SK-N-SH (cell line): ENCODE measurements at regions not wholly inside any gene's neighbourhood (a gene's known extent, or its start where the extent isn't known, plus 50 kb on each side); places are given as distances from the start of the nearest gene placed in this dataset.

Experiments
- CTCF ChIA-PET: fragments of 300-600, 350-600 bp; formaldehyde crosslinking; extraction: SDS; loops from one replicate; lab custom pipeline; 2021; lab: Yijun Ruan, JAX
- POLR2A ChIA-PET: fragments of 350-600 bp; sonication (Branson Sonifier 250); formaldehyde crosslinking; extraction: SDS; loops from one replicate; lab custom pipeline; 2020; ENCODE audit warnings: antibody characterized with exemption, inconsistent platforms; lab: Yijun Ruan, JAX
- DNase-seq: peaks from one replicate; pipeline ENCODE4 v3.0.0; 2012
- H2AFZ ChIP-seq: fragments of 200-600 bp; sonication (generic); 2 replicates; pipeline ENCODE4 v1.8.1; 2016; ENCODE audit warnings: antibody characterized with exemption, mild to moderate bottlenecking, low read depth
- H3F3A ChIP-seq: fragments of 200-600 bp; sonication (generic); replicated peaks from 2 replicates; pipeline ENCODE3; 2016; ENCODE audit warnings: antibody characterized with exemption, mild to moderate bottlenecking; ENCODE audit not compliant: insufficient read depth
- H3K27ac ChIP-seq, 2 experiments: fragments of 200-500 bp in 1 of 2; fragments of 200-600 bp in 1 of 2; sonication (Bioruptor generic) in 1 of 2; sonication (generic), shearing (Covaris generic) in 1 of 2; 2 replicates each; pipeline versions ENCODE4 v1.5.1 to v1.6.1; 2014 to 2016; ENCODE audit warnings: low read depth in 2 of 2, inconsistent platforms in 1 of 2, low read length in 1 of 2, mild to moderate bottlenecking in 1 of 2, mixed read lengths in 1 of 2
- H3K27me3 ChIP-seq: fragments of 200-600 bp; sonication (generic), shearing (Covaris generic); 2 replicates; pipeline ENCODE4 v1.6.1; 2016; ENCODE audit warnings: mixed run types; ENCODE audit not compliant: insufficient read depth
- H3K36me3 ChIP-seq, 2 experiments: fragments of 200-500 bp in 1 of 2; fragments of 200-600 bp in 1 of 2; sonication (Bioruptor generic) in 1 of 2; sonication (generic) in 1 of 2; replicated peaks in 1 of 2; 2 replicates each; pipeline versions ENCODE3 to v1.5.1; 2014 to 2016; ENCODE audit warnings: low read length in 1 of 2, mild to moderate bottlenecking in 1 of 2; ENCODE audit not compliant: insufficient read depth in 2 of 2, control insufficient read depth in 1 of 2
- H3K4me1 ChIP-seq, 2 experiments: fragments of 200-500 bp in 1 of 2; fragments of 200-600 bp in 1 of 2; sonication (Bioruptor generic) in 1 of 2; sonication (generic), shearing (Covaris generic) in 1 of 2; 2 replicates each; pipeline versions ENCODE4 v1.5.1 to v1.6.1; 2014 to 2016; ENCODE audit warnings: low read depth in 1 of 2, low read length in 1 of 2, mixed run types in 1 of 2; ENCODE audit not compliant: insufficient read depth in 2 of 2, control insufficient read depth in 1 of 2
- H3K4me2 ChIP-seq: fragments of 200-600 bp; sonication (generic), shearing (Covaris generic); 2 replicates; pipeline ENCODE4 v1.6.1; 2017; ENCODE audit warnings: mixed run types
- H3K4me3 ChIP-seq, 2 experiments: fragments of 200-500 bp in 1 of 2; fragments of 200-600 bp in 1 of 2; sonication (Bioruptor generic) in 1 of 2; sonication (generic), shearing (Covaris generic) in 1 of 2; 2 replicates each; pipeline versions ENCODE4 v1.5.1 to v1.8.1; 2014 to 2016; ENCODE audit warnings: low read depth in 2 of 2, inconsistent platforms in 1 of 2, low read length in 1 of 2, mild to moderate bottlenecking in 1 of 2, mixed read lengths in 1 of 2, moderate library complexity in 1 of 2
- H3K79me2 ChIP-seq: fragments of 200-600 bp; sonication (generic); 2 replicates; pipeline ENCODE4 v1.8.1; 2017; ENCODE audit warnings: mild to moderate bottlenecking; ENCODE audit not compliant: insufficient read depth
- H3K9ac ChIP-seq: fragments of 200-600 bp; sonication (generic); 2 replicates; pipeline ENCODE4 v1.6.1; 2017; ENCODE audit warnings: mixed run types
- H3K9me2 ChIP-seq: fragments of 200-600 bp; sonication (generic); 2 replicates; pipeline ENCODE4 v1.6.1; 2017; ENCODE audit warnings: mixed run types
- H3K9me3 ChIP-seq: fragments of 200-600 bp; sonication (generic); 2 replicates; pipeline ENCODE4 v1.6.1; 2017; ENCODE audit warnings: mixed run types, mild to moderate bottlenecking, moderate library complexity
- H4K20me1 ChIP-seq: fragments of 200-600 bp; sonication (generic); 2 replicates; pipeline ENCODE4 v1.6.1; 2017; ENCODE audit warnings: mild to moderate bottlenecking, mixed run types; ENCODE audit not compliant: insufficient read depth
- ELF1 ChIP-seq: IDR thresholded peaks from 2 replicates; pipeline ENCODE4 v1.4.0; 2012
- EP300 ChIP-seq, 2 experiments: IDR thresholded peaks; 2 replicates each; pipeline versions ENCODE4 v1.4.0 to v1.6.1; 2012; ENCODE audit warnings: borderline replicate concordance in 1 of 2, low read depth in 1 of 2, low read length in 1 of 2
- FOSL2 ChIP-seq: IDR thresholded peaks from 2 replicates; pipeline ENCODE4 v1.4.0; 2012; ENCODE audit warnings: low read depth, mild to moderate bottlenecking, moderate library complexity, borderline replicate concordance
- FOXM1 ChIP-seq: IDR thresholded peaks from 2 replicates; pipeline ENCODE4 v1.4.0; 2012; ENCODE audit warnings: low read depth, mild to moderate bottlenecking
- GABPA ChIP-seq: IDR thresholded peaks from 2 replicates; pipeline ENCODE4 v1.4.0; 2012; ENCODE audit warnings: low read depth, mild to moderate bottlenecking
- MXI1 ChIP-seq: IDR thresholded peaks from 2 replicates; pipeline ENCODE4 v1.6.1; 2012; ENCODE audit warnings: mild to moderate bottlenecking, low read depth, low read length, improper control_type of control experiment
- NRF1 ChIP-seq: IDR thresholded peaks from 2 replicates; pipeline ENCODE4 v1.6.1; 2012; ENCODE audit warnings: low read depth, mild to moderate bottlenecking, low read length
- POLR2AphosphoS5 ChIP-seq: IDR thresholded peaks from 2 replicates; pipeline ENCODE4 v1.6.1; 2012; ENCODE audit warnings: low read depth, low read length
- RAD21 ChIP-seq: IDR thresholded peaks from 2 replicates; pipeline ENCODE4 v1.6.1; 2012; ENCODE audit warnings: mild to moderate bottlenecking, low read length
- RFX5 ChIP-seq: IDR thresholded peaks from 2 replicates; pipeline ENCODE4 v1.6.1; 2012; ENCODE audit warnings: mild to moderate bottlenecking, improper control_type of control experiment, low read length
- RXRA ChIP-seq: IDR thresholded peaks from 2 replicates; pipeline ENCODE4 v1.4.0; 2012; ENCODE audit warnings: low read depth, mild to moderate bottlenecking, borderline replicate concordance
- SIN3A ChIP-seq: IDR thresholded peaks from 2 replicates; pipeline ENCODE4 v1.6.1; 2012; ENCODE audit warnings: low read depth, mild to moderate bottlenecking, low read length, moderate library complexity, borderline replicate concordance
- SMC3 ChIP-seq: IDR thresholded peaks from 2 replicates; pipeline ENCODE4 v1.6.1; 2012; ENCODE audit warnings: low read depth, low read length, improper control_type of control experiment
- TAF1 ChIP-seq: IDR thresholded peaks from 2 replicates; pipeline ENCODE4 v1.6.1; 2012; ENCODE audit warnings: low read depth, mild to moderate bottlenecking, low read length, moderate library complexity, borderline replicate concordance
- TCF12 ChIP-seq: IDR thresholded peaks from 2 replicates; pipeline ENCODE4 v1.4.0; 2012
- YY1 ChIP-seq: IDR thresholded peaks from 2 replicates; pipeline ENCODE4 v1.4.0; 2012; ENCODE audit warnings: low read depth, mild to moderate bottlenecking
- WGBS: methylation state at CpG from one replicate; pipeline ENCODE4 v1.1.6; 2017; ENCODE audit warnings: low lambda C conversion rate; 5-methylcytosine and 5-hydroxymethylcytosine counted together
- TF ChIP-seq, protein P1 (sequence below): fragments of 150-350 bp; IDR thresholded peaks from 2 replicates; pipeline ENCODE4 v1.6.1; 2016; ENCODE audit warnings: mild to moderate bottlenecking, low read depth, low read length
- TF ChIP-seq, protein P2 (sequence below): fragments of 150-350 bp; IDR thresholded peaks from 2 replicates; pipeline ENCODE4 v1.6.1; 2017; ENCODE audit warnings: antibody characterized with exemption, low read length, low read depth, borderline replicate concordance
- TF ChIP-seq, protein P3 (sequence below): IDR thresholded peaks from 2 replicates; pipeline ENCODE4 v1.6.1; 2012; ENCODE audit warnings: mild to moderate bottlenecking, low read depth, low read length, moderate library complexity
- TF ChIP-seq, protein P4 (sequence below): fragments of 200-600 bp; sonication (generic); IDR thresholded peaks from 2 replicates; pipeline ENCODE4 v1.6.1; 2017; ENCODE audit warnings: antibody characterized with exemption, mild to moderate bottlenecking, moderate library complexity
- TF ChIP-seq, protein P5 (sequence below): IDR thresholded peaks from 2 replicates; pipeline ENCODE4 v1.4.0; 2012; ENCODE audit warnings: low read depth, borderline replicate concordance

DNA sequence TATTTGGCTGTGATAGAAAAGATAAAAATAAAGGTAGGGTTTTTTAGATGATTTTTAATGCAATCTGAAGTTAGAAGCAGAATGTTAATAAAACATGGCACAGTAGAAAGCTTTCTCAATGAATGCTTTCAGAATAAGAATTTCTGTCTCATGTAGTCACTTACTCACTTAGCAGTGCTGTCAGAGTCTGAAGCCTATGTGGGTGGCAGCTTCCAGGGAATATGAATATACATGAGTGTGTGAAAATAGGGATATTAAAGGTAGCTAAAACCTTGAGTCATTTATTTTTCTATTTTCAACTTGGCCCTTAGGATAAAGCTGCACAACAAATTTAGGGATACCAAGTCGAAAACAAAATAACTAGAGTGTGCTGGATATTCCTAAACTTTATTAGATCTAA, 427.9 kb downstream of the AEBP2 start (continued):
- TF ChIP-seq, protein P1, sequence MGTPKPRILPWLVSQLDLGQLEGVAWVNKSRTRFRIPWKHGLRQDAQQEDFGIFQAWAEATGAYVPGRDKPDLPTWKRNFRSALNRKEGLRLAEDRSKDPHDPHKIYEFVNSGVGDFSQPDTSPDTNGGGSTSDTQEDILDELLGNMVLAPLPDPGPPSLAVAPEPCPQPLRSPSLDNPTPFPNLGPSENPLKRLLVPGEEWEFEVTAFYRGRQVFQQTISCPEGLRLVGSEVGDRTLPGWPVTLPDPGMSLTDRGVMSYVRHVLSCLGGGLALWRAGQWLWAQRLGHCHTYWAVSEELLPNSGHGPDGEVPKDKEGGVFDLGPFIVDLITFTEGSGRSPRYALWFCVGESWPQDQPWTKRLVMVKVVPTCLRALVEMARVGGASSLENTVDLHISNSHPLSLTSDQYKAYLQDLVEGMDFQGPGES: no peak
- TF ChIP-seq RXRA (no peak), NRF1 (no peak), ELF1 (no peak), TCF12 (no peak), SIN3A (no peak)
- TF ChIP-seq, protein P2, sequence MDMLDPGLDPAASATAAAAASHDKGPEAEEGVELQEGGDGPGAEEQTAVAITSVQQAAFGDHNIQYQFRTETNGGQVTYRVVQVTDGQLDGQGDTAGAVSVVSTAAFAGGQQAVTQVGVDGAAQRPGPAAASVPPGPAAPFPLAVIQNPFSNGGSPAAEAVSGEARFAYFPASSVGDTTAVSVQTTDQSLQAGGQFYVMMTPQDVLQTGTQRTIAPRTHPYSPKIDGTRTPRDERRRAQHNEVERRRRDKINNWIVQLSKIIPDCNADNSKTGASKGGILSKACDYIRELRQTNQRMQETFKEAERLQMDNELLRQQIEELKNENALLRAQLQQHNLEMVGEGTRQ: no peak

DNA sequence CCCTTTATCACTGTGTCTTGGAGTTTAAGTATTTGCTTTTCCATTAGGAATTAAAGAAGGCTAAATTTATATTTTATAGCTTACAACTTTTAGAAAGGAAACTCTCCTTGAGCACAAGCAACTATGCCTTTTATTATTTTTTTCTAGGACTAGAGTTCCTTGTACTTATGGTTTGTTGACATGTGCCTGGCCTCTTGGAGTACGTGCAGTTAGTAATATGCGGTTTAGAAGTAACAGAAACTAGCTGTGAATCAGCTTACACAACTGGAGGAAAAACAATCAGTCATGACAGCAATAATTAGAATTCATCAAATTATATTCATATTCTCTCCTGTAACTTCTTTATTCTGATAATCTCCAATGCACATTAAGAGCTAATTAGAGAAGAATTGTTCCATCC, 428.7 kb downstream of the AEBP2 start:
- H3K36me3 ChIP-seq: no peaks in the 10 kb centered on the region
- H3K4me1 ChIP-seq: peaks cover 2 to 3% of the 10 kb centered on the region in 2 experiments; a peak in 2 of 4 replicates
- H3K27ac ChIP-seq: no peak overlapping the region
- H2AFZ ChIP-seq: no peak overlapping the region; the same call in 1 of the 2 replicates
- H3K9me3 ChIP-seq: no peaks in the 10 kb centered on the region
- H3K9ac ChIP-seq: no peak overlapping the region
- H3K4me2 ChIP-seq: no peak overlapping the region
- no peaks in the 10 kb centered on the region for H3K79me2 ChIP-seq
- no peak overlapping the region for H3K4me3 ChIP-seq
- ChIA-PET POLR2A (no interaction called here), CTCF (interaction anchor here (1.0 kb wide), 1 partner anchor 26 kb away, joined by 3 read pairs; no protein-coding TSS in a partner anchor)
- H3K27me3 ChIP-seq: no peaks in the 10 kb centered on the region
- H3K9me2 ChIP-seq: no peaks in the 10 kb centered on the region
- H3F3A ChIP-seq: no peaks in the 10 kb centered on the region
- no peak for DNase-seq
- H4K20me1 ChIP-seq: no peaks in the 10 kb centered on the region
- 67% methylated on average over 2 of the region's 2 CpGs for WGBS
- no peak for TF ChIP-seq RAD21
- TF ChIP-seq RXRA: no peak
- TF ChIP-seq EP300 (IDR thresholded peaks at IDR 0.05; ENCODE audit: borderline replicate concordance in 1 of 2, low read depth in 1 of 2, low read length in 1 of 2): no peak
- TF ChIP-seq, protein P3, sequence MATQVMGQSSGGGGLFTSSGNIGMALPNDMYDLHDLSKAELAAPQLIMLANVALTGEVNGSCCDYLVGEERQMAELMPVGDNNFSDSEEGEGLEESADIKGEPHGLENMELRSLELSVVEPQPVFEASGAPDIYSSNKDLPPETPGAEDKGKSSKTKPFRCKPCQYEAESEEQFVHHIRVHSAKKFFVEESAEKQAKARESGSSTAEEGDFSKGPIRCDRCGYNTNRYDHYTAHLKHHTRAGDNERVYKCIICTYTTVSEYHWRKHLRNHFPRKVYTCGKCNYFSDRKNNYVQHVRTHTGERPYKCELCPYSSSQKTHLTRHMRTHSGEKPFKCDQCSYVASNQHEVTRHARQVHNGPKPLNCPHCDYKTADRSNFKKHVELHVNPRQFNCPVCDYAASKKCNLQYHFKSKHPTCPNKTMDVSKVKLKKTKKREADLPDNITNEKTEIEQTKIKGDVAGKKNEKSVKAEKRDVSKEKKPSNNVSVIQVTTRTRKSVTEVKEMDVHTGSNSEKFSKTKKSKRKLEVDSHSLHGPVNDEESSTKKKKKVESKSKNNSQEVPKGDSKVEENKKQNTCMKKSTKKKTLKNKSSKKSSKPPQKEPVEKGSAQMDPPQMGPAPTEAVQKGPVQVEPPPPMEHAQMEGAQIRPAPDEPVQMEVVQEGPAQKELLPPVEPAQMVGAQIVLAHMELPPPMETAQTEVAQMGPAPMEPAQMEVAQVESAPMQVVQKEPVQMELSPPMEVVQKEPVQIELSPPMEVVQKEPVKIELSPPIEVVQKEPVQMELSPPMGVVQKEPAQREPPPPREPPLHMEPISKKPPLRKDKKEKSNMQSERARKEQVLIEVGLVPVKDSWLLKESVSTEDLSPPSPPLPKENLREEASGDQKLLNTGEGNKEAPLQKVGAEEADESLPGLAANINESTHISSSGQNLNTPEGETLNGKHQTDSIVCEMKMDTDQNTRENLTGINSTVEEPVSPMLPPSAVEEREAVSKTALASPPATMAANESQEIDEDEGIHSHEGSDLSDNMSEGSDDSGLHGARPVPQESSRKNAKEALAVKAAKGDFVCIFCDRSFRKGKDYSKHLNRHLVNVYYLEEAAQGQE: no peak
- TF ChIP-seq GABPA: no peak
- TF ChIP-seq, protein P2: no peak
- TF ChIP-seq, protein P1: no peak
- no peak for TF ChIP-seq MXI1
- TF ChIP-seq, protein P4, sequence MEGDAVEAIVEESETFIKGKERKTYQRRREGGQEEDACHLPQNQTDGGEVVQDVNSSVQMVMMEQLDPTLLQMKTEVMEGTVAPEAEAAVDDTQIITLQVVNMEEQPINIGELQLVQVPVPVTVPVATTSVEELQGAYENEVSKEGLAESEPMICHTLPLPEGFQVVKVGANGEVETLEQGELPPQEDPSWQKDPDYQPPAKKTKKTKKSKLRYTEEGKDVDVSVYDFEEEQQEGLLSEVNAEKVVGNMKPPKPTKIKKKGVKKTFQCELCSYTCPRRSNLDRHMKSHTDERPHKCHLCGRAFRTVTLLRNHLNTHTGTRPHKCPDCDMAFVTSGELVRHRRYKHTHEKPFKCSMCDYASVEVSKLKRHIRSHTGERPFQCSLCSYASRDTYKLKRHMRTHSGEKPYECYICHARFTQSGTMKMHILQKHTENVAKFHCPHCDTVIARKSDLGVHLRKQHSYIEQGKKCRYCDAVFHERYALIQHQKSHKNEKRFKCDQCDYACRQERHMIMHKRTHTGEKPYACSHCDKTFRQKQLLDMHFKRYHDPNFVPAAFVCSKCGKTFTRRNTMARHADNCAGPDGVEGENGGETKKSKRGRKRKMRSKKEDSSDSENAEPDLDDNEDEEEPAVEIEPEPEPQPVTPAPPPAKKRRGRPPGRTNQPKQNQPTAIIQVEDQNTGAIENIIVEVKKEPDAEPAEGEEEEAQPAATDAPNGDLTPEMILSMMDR: no peak
- TF ChIP-seq YY1: no peak
- no peak for TF ChIP-seq FOXM1
- TF ChIP-seq ELF1: no peak
- TF ChIP-seq, protein P5, sequence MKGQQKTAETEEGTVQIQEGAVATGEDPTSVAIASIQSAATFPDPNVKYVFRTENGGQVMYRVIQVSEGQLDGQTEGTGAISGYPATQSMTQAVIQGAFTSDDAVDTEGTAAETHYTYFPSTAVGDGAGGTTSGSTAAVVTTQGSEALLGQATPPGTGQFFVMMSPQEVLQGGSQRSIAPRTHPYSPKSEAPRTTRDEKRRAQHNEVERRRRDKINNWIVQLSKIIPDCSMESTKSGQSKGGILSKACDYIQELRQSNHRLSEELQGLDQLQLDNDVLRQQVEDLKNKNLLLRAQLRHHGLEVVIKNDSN: no peak
- TF ChIP-seq NRF1: no peak
- no peak for TF ChIP-seq RFX5
- TF ChIP-seq POLR2AphosphoS5: no peak
- no peak for TF ChIP-seq FOSL2
- no peak for TF ChIP-seq SMC3
- TF ChIP-seq TAF1: no peak
